DMS153 (cell line): ENCODE measurements at regions not wholly inside any gene's neighbourhood (a gene's known extent, or its start where the extent isn't known, plus 50 kb on each side); places are given as distances from the start of the nearest gene placed in this dataset.
"Not testable (repeated sequence)": the region's sequence is repeated elsewhere in the genome, so short reads cannot be mapped to it uniquely, and the experiment has no call there.

ENCODE experiments used
- DNase-seq: peaks from one replicate; lab custom pipeline; 2025; lab: John Stamatoyannopoulos, UW

DNA sequence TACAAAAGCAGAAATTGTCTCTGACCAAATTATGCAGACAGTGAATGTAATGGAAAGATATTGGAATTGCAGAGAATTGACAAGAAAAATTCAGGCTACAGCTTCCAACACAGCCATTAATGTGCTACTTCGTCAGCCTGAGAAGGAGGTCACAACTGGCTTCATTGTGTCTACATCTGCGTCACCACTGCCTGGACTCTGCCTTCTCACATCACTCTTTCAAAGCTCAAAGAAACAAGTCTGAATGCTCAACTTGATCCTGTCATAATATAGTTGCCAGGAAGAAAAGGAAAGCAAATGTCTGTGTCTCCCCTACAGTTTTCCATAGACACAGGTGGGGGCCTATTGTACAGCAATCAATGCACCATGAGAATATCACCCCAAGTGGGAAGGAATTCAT lies 806.5 kb upstream of the CDH10 start:
- no peak for DNase-seq

DNA sequence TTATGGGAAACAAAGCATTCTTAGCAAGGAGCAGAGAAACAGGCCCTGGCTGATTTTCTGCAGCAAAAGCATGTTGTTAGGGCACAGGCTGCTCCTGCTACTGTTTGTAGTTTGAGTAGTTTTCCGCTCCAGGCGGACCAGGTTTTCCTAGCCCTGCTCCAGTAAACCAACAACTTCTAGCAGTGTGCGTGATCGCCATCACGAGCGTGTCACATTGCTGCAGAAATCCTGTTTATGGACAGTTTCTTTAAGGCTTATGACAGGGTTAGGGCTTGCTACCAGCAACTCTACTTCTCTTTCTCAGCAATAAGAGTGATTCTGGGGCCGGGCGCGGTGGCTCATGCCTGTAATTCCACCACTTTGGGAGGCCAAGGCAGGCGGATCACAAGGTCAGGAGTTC lies 803.9 kb upstream of the CDH10 start:
- DNase-seq, result no peak

DNA sequence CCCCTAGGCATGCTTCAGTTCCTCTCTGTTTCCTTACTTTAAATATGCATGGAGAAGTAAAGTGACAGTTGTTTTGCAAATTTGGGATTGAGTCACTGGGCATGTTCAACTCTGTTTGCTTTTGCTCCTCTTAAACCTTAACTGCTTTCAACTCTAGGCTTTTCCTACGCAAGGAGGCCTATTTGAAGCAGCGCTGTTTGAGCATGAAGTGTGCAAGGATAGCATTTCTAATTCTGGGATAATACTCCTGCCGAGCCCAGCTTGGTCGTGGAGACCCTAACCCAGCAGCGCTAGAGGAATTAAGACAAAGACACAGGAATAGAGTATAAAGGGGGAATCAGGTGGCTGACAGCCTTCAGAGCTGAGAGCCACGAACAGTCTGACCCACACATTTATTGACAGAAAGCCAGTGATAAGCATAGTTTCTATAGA lies 803.4 kb upstream of the CDH10 start:
- DNase-seq, result no peak

- not testable (repeated sequence) for DNase-seq
These were observed 801.3 kb upstream of the CDH10 start for GRCh38 chr5:25446061-25446420.

GRCh38 chr5:25445381-25446060 lies 800.7 kb upstream of the CDH10 start:
- DNase-seq, result not testable (repeated sequence)

- DNase-seq, result no peak
These were observed 799.9 kb upstream of the CDH10 start for GRCh38 chr5:25444697-25445096.

DNA sequence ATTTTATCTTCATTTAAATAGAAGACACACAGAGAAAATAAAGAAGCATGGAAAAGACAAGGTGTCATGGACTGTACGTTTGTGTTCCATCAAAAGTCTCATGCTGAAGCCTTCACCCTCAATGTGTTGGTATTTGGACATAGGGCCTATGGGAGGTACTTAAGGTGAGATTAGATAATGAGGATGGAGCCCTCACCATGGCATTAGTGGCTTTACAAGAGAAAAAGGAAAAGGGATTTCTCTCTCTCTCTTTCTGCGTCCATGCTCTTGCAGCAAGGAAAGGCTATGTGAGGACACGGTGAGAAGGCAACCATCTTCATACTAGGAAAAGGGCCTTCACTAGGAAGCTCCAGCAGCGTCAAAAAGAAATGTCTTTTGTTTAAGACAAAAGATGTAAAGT lies 797.0 kb upstream of the CDH10 start:
- DNase-seq, result no peak

DNA sequence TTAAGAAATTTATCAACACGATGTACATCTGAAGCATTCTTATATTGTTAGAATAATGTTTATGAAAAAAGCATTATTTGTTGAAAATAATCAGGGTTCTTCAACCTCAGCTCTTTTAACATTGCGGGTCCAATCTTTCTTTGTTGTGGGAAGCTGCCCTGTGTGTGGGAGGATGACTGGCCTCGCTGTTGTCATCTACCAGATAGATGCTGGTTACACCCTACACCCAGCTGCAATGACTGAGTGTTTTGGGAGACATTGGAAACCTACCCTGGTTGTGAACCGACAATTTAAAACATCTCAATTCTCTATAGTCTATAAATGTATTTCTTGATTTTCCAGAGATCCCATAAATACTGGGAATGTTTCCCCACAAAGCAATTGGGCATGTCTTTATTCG lies 794.2 kb upstream of the CDH10 start:
- DNase-seq, result no peak

DNA sequence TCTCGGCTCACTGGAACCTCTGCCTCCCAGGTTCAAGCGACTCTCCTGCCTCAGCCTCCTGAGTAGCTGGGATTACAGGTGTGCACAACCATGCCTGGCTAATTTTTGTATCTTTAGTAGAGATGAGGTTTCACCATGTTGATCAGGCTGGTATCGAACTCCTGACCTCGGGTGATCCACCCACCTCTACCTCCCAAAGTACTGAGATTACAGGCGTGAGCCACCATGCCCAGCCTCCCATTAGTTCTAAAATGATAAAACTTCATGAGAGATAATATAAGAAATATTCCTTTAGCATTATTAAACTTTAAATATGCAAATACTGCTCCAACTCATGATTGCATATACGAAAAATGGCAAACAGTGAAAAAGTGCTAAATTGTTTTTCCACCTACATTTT lies 793.6 kb upstream of the CDH10 start:
- DNase-seq, result not testable (repeated sequence)

DNA sequence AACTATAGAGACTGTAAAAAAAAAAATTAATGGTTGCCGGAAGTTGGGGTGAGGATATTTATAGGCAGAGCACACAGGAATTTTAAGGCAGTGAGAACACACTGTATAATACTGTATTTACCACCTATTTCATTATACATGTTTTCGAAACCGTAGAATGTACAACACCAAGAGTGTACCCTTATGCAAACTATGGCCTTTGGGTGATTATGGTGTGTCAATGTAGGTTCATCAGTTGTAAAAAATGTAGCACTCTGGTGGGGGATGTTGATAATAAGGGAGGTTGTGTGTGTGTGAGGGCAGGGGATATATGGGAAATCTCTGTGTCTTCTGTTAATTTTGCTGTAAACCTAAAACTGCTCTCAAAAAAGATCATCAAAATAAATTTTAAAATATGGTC lies 791.7 kb upstream of the CDH10 start:
- no peak for DNase-seq

- no peak for DNase-seq
These were observed 791.1 kb upstream of the CDH10 start for GRCh38 chr5:25435882-25436281.

GRCh38 chr5:25427240-25427639 lies 782.5 kb upstream of the CDH10 start:
- DNase-seq, result no peak

- no peak for DNase-seq
These were observed 778.5 kb upstream of the CDH10 start for GRCh38 chr5:25423271-25423670.

DNA sequence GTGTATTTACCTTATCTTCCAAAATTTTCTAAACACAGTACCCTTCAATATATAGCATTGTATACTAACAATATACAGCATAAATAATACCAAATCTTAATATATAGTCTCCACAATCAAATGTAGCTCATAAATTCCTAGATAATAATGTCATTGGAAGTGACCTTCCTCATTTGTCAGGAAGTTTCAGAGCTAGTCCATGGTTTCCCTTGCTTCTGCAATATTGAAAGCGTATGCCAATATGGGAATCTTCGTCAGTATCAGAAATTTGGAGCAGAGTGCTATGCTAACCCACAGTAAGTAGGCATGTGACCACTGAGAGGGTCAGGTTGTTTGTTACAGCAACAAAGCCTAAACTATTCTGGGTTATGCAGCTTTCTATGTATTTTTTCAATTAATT lies 774.9 kb upstream of the CDH10 start:
- DNase-seq, result no peak

- DNase-seq, result no peak
These were observed 774.2 kb upstream of the CDH10 start for GRCh38 chr5:25418978-25419377.

DNA sequence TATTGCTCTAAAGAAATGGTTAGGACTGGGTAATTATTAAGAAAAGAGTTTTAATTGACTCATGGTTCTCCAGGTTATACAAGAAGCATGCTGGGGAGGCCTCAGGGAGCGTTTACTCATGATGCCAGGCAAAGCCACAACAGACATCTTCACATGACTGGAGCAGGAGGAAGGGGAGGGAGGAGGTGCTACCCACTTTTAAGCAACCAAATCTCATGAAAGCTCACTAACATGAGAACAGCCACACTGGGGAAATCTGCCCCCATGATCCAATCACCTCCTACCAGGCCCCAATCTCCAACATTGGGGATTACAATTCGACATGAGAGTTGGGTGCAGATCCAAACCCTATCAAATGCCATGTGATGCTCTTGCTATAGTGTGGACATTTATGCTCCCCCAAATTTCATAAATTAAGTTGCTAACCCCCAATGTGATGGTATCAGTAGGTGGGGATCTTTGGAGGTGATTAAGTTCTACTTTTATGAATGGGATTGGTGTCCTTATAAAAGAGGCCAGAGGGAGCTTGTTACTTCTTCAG lies 773.6 kb upstream of the CDH10 start:
- no peak for DNase-seq

DNA sequence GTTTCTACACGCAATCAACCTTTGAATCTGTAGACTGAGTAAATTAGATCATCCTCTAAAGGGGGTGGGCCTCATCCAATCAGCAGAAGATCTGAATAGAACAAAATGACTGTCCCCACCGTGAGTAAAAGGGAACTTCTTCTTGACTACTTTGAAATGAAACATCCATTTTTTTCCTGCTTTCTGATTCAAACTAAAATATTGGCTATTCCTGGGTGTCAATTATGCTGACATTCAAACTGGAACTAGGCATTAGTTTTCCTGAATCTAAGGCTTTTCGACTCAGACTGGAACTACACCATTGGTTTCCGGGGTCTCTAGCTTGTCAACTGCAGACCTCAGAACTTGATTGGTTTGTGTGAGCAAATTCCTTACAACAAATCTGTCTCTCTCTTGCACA lies 772.2 kb upstream of the CDH10 start:
- DNase-seq, result no peak

- no peak for DNase-seq
These were observed 771.2 kb upstream of the CDH10 start for GRCh38 chr5:25415970-25416369.

- no peak for DNase-seq
These were observed 770.0 kb upstream of the CDH10 start for GRCh38 chr5:25414742-25415141.

GRCh38 chr5:25412116-25412661 lies 767.4 kb upstream of the CDH10 start:
- no peak for DNase-seq

- not testable (repeated sequence) for DNase-seq
These were observed 762.6 kb upstream of the CDH10 start for GRCh38 chr5:25407365-25407764.

DNA sequence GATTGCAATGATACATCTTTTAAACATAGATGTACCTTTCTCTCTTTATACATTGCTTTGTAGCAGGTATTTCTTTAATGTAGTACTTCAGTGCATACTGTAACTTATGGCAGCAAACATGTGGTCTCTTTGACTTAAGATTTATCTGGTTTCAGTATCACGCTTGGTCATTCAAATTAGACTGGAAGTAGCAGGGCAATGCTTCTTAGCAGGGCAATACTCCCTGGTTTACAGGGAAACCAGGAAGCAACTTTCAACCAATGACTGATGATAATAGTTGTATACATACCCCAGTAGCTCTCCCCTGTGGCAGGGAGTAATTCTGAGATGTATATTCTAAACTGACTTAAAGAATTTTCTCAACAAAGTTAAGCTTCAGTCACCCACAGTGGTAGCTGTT lies 761.1 kb upstream of the CDH10 start:
- DNase-seq, result no peak

GRCh38 chr5:25399878-25400480 lies 755.2 kb upstream of the CDH10 start:
- no peak for DNase-seq

DNA sequence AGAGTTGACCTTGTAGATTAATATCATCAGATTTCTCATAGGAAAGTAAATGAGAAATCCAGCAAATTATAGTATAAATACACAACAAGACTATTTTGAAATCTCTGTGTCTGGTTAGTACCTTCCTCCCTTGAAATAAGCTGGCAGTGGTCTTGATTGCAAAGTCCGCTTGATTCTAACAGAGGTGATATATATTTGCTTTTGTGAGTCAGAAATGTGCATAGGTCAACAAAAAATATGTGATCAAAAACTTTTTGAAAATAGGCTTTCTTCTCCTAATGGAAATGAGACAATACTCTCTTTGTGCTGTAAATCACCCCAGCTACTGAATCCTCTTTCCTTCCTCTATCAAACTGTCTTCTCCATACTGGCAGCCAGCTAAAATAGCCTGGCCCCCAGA lies 749.2 kb upstream of the CDH10 start:
- no peak for DNase-seq
